Kidney (tissue), 13 donors: ENCODE measurements at regions not wholly inside any gene's neighbourhood (a gene's known extent, or its start where the extent isn't known, plus 50 kb on each side); places are given as distances from the start of the nearest gene placed in this dataset.

Experiments
- DNase-seq, 5 donors: peaks; one replicate each; pipeline ENCODE4 v3.0.0-alpha.2; 2013 to 2020
- FAIRE-seq: peaks from 2 replicates; lab custom pipeline; 2012; peaks lifted over from hg19 to GRCh38; lab: Jason Lieb, UNC
- H3K27ac ChIP-seq, 2 donors: one replicate each; pipeline ENCODE4 v1.7.0; 2013; ENCODE audit warnings: low read depth in 2 of 2, low read length in 2 of 2, inconsistent platforms in 1 of 2
- H3K27me3 ChIP-seq: one replicate; pipeline ENCODE4 v1.7.1; 2013; ENCODE audit warnings: low read length, inconsistent platforms; ENCODE audit not compliant: control insufficient read depth, insufficient read depth
- H3K36me3 ChIP-seq, 3 donors: one replicate each; pipeline versions ENCODE4 v1.7.0 to v1.7.1; 2013; ENCODE audit warnings: low read length in 3 of 3, control low read depth in 1 of 3, inconsistent platforms in 1 of 3; ENCODE audit not compliant: insufficient read depth in 3 of 3, control insufficient read depth in 2 of 3
- H3K4me1 ChIP-seq, 3 donors: one replicate each; pipeline versions ENCODE4 v1.7.0 to v1.7.1; 2013; ENCODE audit warnings: low read length in 3 of 3, inconsistent platforms in 1 of 3, low read depth in 1 of 3; ENCODE audit not compliant: control insufficient read depth in 2 of 3, insufficient read depth in 2 of 3
- H3K4me3 ChIP-seq, 3 donors: one replicate each; pipeline versions ENCODE4 v1.7.0 to v1.8.1; 2013; ENCODE audit warnings: low read length in 3 of 3, control low read depth in 1 of 3, inconsistent platforms in 1 of 3
- H3K9ac ChIP-seq, 3 donors: one replicate each; pipeline versions ENCODE4 v1.7.0 to v1.7.1; 2013; ENCODE audit warnings: low read length in 3 of 3, control low read depth in 1 of 3, inconsistent platforms in 1 of 3
- H3K9me3 ChIP-seq, 3 donors: one replicate each; pipeline versions ENCODE4 v1.7.0 to v1.7.1; 2013; ENCODE audit warnings: low read length in 3 of 3, control low read depth in 1 of 3, inconsistent platforms in 1 of 3; ENCODE audit not compliant: control insufficient read depth in 2 of 3, insufficient read depth in 1 of 3
- intact Hi-C: fragments of 100-400 bp; cut with DNase I; formaldehyde crosslinking; loops from one replicate; pipeline ENCODE4 v1.11.1; 2022
- TF ChIP-seq, protein P1 (sequence below): IDR thresholded peaks from 3 replicates; pipeline ENCODE4 v1.5.1; 2012; ENCODE audit warnings: mild to moderate bottlenecking, moderate library complexity, borderline replicate concordance; ENCODE audit not compliant: insufficient read depth; ENCODE audit errors: extremely low read depth
- donor health status: control.
- donor health status: control.
- donor health status: control.
- donor health status: control.
- donor health status: control.
- donor health status: DM: yes; HTN: yes; CAD: no.
- donor health status: Normal renal cell carcinoma (clear cell type).

DNA sequence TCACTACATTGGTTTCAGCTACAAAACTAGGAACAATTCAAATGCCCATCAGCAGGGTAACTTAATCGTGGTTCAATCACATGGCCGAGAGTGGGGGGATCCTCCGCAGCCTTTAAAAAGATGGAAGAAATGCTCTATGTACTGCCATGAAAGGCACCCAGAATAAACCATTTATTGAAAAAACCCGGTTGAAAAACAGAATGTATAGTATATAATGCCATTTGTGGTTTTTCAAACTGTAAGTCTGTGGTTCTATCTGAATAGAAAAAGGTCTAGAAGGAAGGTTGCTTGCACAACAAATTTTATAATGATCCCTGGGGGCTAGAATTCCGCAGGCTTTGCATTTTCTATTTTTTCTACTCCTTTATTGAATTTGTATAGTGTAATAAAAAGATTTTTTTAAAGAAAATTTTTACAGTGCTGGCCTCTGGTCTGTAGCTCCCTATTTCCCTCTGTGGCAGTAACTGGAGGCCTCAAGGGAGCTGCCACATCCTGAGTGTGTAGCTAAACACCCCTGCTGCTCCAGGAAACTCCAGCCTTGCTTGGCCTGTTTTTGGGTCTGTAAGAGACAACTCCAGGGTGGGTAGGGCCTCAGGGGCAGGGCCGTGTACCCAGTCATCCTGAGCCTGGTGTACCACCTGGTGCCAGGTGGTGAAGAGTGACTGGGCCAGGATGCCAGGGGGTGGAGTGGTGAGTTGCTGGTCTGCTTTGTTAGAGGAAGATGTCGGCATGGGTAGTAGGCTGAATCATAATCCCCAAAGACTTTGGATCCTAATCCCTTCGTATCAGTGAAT lies 51.5 kb upstream of the EPS8L3 start:
- no peaks in the 10 kb centered on the region for H3K36me3 ChIP-seq
- FAIRE-seq (no peak), DNase-seq (no peak)
- intact Hi-C loops, result no loop called here
- TF ChIP-seq, protein P1, sequence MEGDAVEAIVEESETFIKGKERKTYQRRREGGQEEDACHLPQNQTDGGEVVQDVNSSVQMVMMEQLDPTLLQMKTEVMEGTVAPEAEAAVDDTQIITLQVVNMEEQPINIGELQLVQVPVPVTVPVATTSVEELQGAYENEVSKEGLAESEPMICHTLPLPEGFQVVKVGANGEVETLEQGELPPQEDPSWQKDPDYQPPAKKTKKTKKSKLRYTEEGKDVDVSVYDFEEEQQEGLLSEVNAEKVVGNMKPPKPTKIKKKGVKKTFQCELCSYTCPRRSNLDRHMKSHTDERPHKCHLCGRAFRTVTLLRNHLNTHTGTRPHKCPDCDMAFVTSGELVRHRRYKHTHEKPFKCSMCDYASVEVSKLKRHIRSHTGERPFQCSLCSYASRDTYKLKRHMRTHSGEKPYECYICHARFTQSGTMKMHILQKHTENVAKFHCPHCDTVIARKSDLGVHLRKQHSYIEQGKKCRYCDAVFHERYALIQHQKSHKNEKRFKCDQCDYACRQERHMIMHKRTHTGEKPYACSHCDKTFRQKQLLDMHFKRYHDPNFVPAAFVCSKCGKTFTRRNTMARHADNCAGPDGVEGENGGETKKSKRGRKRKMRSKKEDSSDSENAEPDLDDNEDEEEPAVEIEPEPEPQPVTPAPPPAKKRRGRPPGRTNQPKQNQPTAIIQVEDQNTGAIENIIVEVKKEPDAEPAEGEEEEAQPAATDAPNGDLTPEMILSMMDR, result no peak
- H3K27ac ChIP-seq, result no peak overlapping the region
- peaks cover 0 to 8% (median 5%) of the 10 kb centered on the region in 3 donors for H3K4me1 ChIP-seq
- H3K4me3 ChIP-seq, result no peak overlapping the region
- no peaks in the 10 kb centered on the region for H3K9me3 ChIP-seq
- no peaks in the 10 kb centered on the region for H3K27me3 ChIP-seq
- H3K9ac ChIP-seq, result no peak overlapping the region

DNA sequence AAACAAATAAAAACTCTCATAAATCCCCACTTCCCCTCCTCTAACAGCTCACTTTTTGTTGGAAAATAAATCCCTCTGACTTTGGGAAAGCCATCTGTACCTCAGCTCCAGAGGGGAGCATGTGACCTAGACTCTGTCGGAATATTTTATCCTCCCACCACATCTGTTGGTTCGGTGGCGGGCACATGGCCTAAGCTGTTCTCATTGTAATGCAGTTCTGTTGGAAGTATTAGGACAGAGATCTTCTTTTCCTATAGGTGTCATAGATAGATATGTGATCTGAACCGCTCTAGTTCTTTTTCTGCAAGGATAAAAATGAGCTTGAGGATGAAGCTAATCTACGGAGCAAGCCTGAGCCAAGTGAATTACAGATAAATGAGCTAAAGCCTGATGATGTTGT lies 50.5 kb upstream of the EPS8L3 start:
- H3K9me3 ChIP-seq, result no peaks in the 10 kb centered on the region
- no peak overlapping the region for H3K4me3 ChIP-seq
- DNase-seq (no peak), FAIRE-seq (no peak)
- no peak overlapping the region for H3K9ac ChIP-seq
- H3K27ac ChIP-seq, result no peak overlapping the region
- peaks cover 0 to 8% (median 5%) of the 10 kb centered on the region in 3 donors for H3K4me1 ChIP-seq
- no peaks in the 10 kb centered on the region for H3K36me3 ChIP-seq
- H3K27me3 ChIP-seq, result no peaks in the 10 kb centered on the region
- intact Hi-C loops, result no loop called here
- TF ChIP-seq, protein P1, result no peak
